ENCODE measurements at regions not wholly inside any gene's neighbourhood (a gene's known extent, or its start where the extent isn't known, plus 50 kb on each side); places are given as distances from the start of the nearest gene placed in this dataset.
A peak's percentile ranks its signal among the peaks of the same experiment; 100 is the strongest.

GRCh38 chr18:72692086-72692485 is 147.9 kb upstream of the CBLN2 start:
- Histone ChIP-seq H3K27ac (no peak overlapping the region), H3K27me3 (no peaks in the 10 kb centered on the region), H3K9me3 (no peaks in the 10 kb centered on the region), H3K4me3 (peak overlapping the region in 2 of 4 donors; percentile 9 to 14), H3K36me3 (no peaks in the 10 kb centered on the region), H3K4me1 (peaks cover 0 to 5% (median 0%) of the 10 kb centered on the region in 4 donors)
- ATAC-seq (ENCODE audit: low FRiP score in 2 of 2) (peak; percentile 46 to 49), DNase-seq (peak; percentile 25 to 34)
- TF ChIP-seq EP300 (IDR thresholded peaks at IDR 0.05) (no peak), CTCF (IDR thresholded peaks at IDR 0.05) (no peak)
- 8 to 10% methylated on average over 16 of the region's 16 CpGs for WGBS, 2 donors

GRCh38 chr18:72687736-72688135 is 143.6 kb upstream of the CBLN2 start:
- H3K36me3 ChIP-seq: no peaks in the 10 kb centered on the region
- 65 to 74% methylated on average over 3 to 4 of the region's 4 CpGs for WGBS, 2 donors
- ATAC-seq (ENCODE audit: low FRiP score in 2 of 2): no peak
- no peak for DNase-seq
- no peak overlapping the region for H3K4me3 ChIP-seq
- TF ChIP-seq POLR2AphosphoS5 (IDR thresholded peaks at IDR 0.05) (no peak), EP300 (IDR thresholded peaks at IDR 0.05) (no peak), CTCF (IDR thresholded peaks at IDR 0.05) (no peak), POLR2A (IDR thresholded peaks at IDR 0.05) (no peak)
- no peak overlapping the region for H3K27ac ChIP-seq
- peaks cover 0 to 5% (median 0%) of the 10 kb centered on the region in 4 donors for H3K4me1 ChIP-seq
- no peaks in the 10 kb centered on the region for H3K9me3 ChIP-seq
- H3K27me3 ChIP-seq: no peaks in the 10 kb centered on the region

GRCh38 chr18:72675394-72675793 is 131.3 kb upstream of the CBLN2 start:
- 71 to 75% methylated on average over 10 of the region's 10 CpGs for WGBS, 2 donors
- ATAC-seq (ENCODE audit: low FRiP score in 2 of 2) (no peak), DNase-seq (no peak)

DNA sequence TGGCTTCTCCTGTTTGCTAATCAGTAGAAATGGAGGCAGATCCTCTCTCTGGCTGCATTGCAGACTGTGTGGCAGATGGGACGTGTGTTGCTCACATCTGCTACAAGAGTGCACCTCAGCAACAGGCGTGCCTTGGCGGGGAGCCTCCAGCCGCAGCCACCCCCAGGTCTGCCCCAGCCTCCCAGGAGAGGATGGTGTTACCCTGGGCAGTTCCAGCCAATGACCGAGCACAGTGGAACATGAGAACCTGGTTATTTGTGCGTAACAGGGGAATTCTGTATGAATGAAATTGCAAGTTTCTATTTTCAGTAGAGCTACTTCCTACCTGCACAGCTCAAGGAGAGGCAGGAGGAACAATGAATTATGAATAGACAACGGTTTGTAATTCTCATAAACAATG is 130.6 kb upstream of the CBLN2 start:
- no peak overlapping the region for H3K4me3 ChIP-seq
- H3K27me3 ChIP-seq: no peaks in the 10 kb centered on the region
- ATAC-seq (ENCODE audit: low FRiP score in 2 of 2) (peak in 1 of 2 donors; percentile 12), DNase-seq (peak in 1 of 2 donors; percentile 52)
- H3K4me1 ChIP-seq: no peaks in the 10 kb centered on the region
- H3K36me3 ChIP-seq: no peaks in the 10 kb centered on the region
- WGBS, 2 donors: 84 to 85% methylated on average over 6 to 7 of the region's 7 CpGs
- H3K9me3 ChIP-seq: no peaks in the 10 kb centered on the region
- no peak overlapping the region for H3K27ac ChIP-seq
- TF ChIP-seq EP300 (IDR thresholded peaks at IDR 0.05) (no peak), POLR2AphosphoS5 (IDR thresholded peaks at IDR 0.05) (no peak), CTCF (IDR thresholded peaks at IDR 0.05) (no peak), POLR2A (IDR thresholded peaks at IDR 0.05) (no peak)

More at GRCh38 chr18:72675394-72675793, 131.3 kb upstream of the CBLN2 start:
- no peaks in the 10 kb centered on the region for H3K4me1 ChIP-seq
- H3K27ac ChIP-seq: no peak overlapping the region
- no peak for TF ChIP-seq EP300 (IDR thresholded peaks at IDR 0.05)
- TF ChIP-seq POLR2A (IDR thresholded peaks at IDR 0.05): no peak
- no peaks in the 10 kb centered on the region for H3K9me3 ChIP-seq
- H3K4me3 ChIP-seq: no peak overlapping the region
- H3K27me3 ChIP-seq: no peaks in the 10 kb centered on the region
- no peaks in the 10 kb centered on the region for H3K36me3 ChIP-seq

- Histone ChIP-seq H3K4me3 (no peak overlapping the region), H3K27me3 (no peaks in the 10 kb centered on the region), H3K9me3 (no peaks in the 10 kb centered on the region), H3K36me3 (no peaks in the 10 kb centered on the region), H3K27ac (no peak overlapping the region), H3K4me1 (no peaks in the 10 kb centered on the region)
- TF ChIP-seq CTCF (IDR thresholded peaks at IDR 0.05) (no peak), POLR2A (IDR thresholded peaks at IDR 0.05) (no peak), POLR2AphosphoS5 (IDR thresholded peaks at IDR 0.05) (no peak), EP300 (IDR thresholded peaks at IDR 0.05) (no peak)
- 53% methylated on average over 5 of the region's 5 CpGs for WGBS, 2 donors
- ATAC-seq (ENCODE audit: low FRiP score in 2 of 2) (no peak), DNase-seq (no peak)
Measured at GRCh38 chr18:72673242-72673641, 129.1 kb upstream of the CBLN2 start.

Data from upper lobe of left lung (tissue), 6 donors.